ENCODE measurements at regions not wholly inside any gene's neighbourhood (a gene's known extent, or its start where the extent isn't known, plus 50 kb on each side); places are given as distances from the start of the nearest gene placed in this dataset.

- peak; percentile 55 for DNase-seq (ENCODE audit: low spot score)
- intact Hi-C loops (cut with DNase I): no loop called here
Measured at GRCh38 chr13:111886217-111886945, 180.6 kb upstream of the SOX1 start.

DNA sequence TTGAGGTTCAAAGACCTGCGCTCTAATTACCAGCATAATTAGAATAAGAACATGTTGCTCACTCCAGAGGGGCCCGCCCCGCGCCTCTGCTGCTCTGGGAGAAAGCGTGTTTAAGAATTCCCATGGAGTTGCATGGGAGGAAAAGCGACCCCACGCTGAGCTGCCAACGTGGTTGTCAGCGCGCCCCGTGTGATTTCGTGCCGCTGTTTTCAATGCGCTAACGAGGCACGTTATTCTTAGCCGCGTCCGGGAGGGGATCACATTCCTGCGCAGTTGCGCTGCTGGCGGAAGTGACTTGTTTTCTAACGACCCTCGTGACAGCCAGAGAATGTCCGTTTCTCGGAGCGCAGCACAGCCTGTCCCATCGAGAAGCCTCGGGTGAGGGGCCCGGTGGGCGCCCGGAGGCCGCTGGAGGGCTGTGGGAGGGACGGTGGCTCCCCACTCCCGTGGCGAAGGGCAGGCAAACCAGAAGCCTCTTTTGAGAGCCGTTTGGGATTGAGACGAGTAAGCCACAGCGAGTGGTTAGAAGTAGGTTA, 173.8 kb upstream of the SOX1 start:
- DNase-seq (ENCODE audit: low spot score): peak; percentile 55

GRCh38 chr13:111893607-111894443, 173.1 kb upstream of the SOX1 start:
- intact Hi-C loops (cut with DNase I): no loop called here
- DNase-seq (ENCODE audit: low spot score): peak; percentile 59

More for the DNA sequence above, 173.8 kb upstream of the SOX1 start:
- intact Hi-C loops (cut with DNase I): no loop called here

GRCh38 chr13:111895896-111896821, 170.8 kb upstream of the SOX1 start:
- peak; percentile 45 for DNase-seq (ENCODE audit: low spot score)
- intact Hi-C loops (cut with DNase I): no loop called here

GRCh38 chr13:111897178-111897845, 169.6 kb upstream of the SOX1 start:
- DNase-seq (ENCODE audit: low spot score): peak; percentile 67
- intact Hi-C loops (cut with DNase I): no loop called here

DNA sequence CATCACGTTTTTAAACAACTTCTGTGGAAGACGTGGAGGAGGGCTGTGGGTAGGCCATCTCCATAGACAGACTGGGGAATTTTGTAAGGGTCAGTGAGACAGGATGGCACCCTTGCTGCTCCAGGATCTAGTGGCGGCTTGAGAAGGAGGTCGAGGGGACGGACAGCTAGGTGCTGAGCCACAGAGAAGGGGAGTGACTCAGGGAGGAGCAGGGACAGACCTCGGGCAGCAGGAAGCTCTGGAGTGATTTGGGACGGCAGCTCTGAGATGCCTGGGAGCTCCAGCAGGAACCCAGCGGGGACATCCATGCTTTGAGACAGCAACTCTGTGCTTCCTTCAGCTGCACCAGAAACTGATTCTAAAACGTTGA, 169.1 kb upstream of the SOX1 start:
- DNase-seq (ENCODE audit: low spot score): peak; percentile 70
- intact Hi-C loops (cut with DNase I): no loop called here

- DNase-seq (ENCODE audit: low spot score): peak; percentile 69
- intact Hi-C loops (cut with DNase I): no loop called here
Measured at GRCh38 chr13:111898956-111899713, 167.8 kb upstream of the SOX1 start.

GRCh38 chr13:111899714-111900389, 167.1 kb upstream of the SOX1 start:
- peak; percentile 50 for DNase-seq (ENCODE audit: low spot score)

GRCh38 chr13:111900390-111901131, 166.4 kb upstream of the SOX1 start:
- DNase-seq (ENCODE audit: low spot score): peak; percentile 67
- intact Hi-C loops (cut with DNase I): no loop called here

More at GRCh38 chr13:111899714-111900389, 167.1 kb upstream of the SOX1 start:
- intact Hi-C loops (cut with DNase I): no loop called here

DNA sequence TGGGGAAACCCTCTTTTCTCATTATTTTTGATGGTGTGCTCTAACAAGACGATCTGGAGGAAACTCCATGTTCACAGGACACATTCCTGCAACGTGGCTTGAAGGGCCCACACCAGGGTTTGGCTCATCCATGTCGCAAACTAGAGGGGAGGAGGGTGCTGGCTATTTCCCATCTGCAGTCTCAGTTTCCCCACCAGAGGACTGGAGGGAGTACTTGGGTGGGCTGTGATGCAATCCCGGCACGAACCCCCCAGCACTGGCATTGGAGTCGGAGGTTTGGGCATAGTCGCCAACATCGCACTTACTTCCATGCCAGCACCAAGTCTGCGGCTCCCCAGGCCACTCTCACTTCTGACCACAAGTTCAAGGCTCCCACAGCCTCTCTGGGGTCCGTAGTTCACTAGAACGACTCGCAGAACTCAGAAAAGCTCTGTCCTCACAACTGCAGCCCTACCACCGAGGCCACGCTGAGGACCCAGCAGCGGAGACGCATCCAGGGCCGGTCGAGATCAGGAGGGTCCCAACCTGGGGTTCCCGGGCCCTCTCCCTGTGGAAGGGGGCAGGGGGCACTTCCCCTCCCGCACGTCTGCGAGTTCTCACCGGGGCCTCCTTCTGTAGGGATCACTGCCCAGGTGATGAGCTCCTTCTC, 165.6 kb upstream of the SOX1 start:
- intact Hi-C loops (cut with DNase I): no loop called here
- peak; percentile 68 for DNase-seq (ENCODE audit: low spot score)

GRCh38 chr13:111902726-111903125, 164.2 kb upstream of the SOX1 start:
- no peak for DNase-seq (ENCODE audit: low spot score)

DNA sequence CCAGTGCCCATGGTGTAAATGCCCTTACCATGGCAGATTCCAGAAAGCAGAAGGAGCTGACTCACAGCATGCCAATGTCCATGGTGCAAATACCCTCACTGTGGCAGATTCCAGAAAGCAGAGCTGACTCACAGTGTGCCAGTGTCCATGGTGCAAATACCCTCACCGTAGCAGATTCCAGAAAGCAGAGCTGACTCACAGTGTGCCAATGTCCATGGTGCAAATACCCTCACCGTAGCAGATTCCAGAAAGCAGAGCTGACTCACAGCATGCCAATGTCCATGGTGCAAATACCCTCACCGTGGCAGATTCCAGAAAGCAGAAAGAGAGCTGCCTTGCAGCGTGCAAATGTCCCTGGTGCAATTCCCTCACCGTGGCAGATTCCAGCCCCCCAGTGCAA, 163.8 kb upstream of the SOX1 start:
- intact Hi-C loops (cut with DNase I): no loop called here
- peak; percentile 52 for DNase-seq (ENCODE audit: low spot score)

More at GRCh38 chr13:111902726-111903125, 164.2 kb upstream of the SOX1 start:
- intact Hi-C loops (cut with DNase I): no loop called here

- peak; percentile 34 for DNase-seq (ENCODE audit: low spot score)
- intact Hi-C loops (cut with DNase I): no loop called here
Measured at GRCh38 chr13:111904166-111904565, 162.8 kb upstream of the SOX1 start.

DNA sequence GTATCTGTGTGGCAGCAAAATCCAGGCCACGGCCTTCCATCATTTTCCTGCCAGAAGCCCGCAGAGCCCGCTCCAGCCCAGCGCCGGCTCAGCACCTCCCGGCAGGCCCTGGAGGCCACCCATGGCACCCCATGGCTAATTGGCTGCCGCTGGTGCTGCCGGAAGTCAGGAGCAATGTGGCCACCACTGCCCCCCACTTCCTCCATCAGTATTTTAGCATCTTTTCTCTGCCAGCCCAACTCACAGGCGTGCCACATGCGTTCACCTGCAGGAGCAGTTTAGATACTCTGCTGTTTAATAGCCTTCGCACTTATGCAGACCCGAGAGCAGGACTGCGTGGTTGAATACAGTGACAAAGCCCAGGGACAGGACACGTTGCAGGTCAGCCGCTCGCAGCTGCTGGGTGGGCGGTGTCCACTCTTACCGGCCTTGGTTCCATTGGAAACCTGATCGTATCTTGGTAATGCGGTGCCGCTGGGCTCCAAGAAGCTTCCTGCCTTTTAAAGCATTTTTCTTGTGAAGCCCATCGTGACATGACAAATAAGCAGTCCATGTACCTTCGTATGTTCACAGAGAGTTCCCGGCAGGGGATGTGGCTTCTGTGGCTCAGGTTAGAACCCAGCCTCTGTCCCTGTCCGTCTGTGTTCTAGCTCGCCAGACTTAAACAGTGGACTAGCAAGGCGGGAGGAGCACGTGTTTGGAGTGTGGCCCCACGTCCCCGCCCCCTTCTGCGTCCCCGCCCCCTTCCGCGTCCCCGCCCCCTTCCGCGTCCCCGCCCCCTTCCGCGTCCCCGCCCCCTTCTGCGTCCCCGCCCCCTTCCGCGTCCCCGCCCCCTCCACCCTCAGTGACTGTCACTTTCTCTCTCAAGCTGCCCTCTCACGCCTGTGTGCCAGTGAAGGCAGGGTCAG, 162.0 kb upstream of the SOX1 start:
- intact Hi-C loops (cut with DNase I): no loop called here
- peak; percentile 50 for DNase-seq (ENCODE audit: low spot score)

GRCh38 chr13:111905609-111905945, 161.4 kb upstream of the SOX1 start:
- DNase-seq (ENCODE audit: low spot score): peak; percentile 23
- intact Hi-C loops (cut with DNase I): no loop called here
